Astrocyte (in vitro differentiated cells and primary cell): ENCODE measurements at regions not wholly inside any gene's neighbourhood (a gene's known extent, or its start where the extent isn't known, plus 50 kb on each side); places are given as distances from the start of the nearest gene placed in this dataset.

ENCODE experiments used
- DNase-seq: peaks from one replicate; pipeline ENCODE4 v3.0.0-alpha.2; 2010; ENCODE audit warnings: low read depth
- FAIRE-seq: peaks from 2 replicates; lab custom pipeline; 2011; peaks lifted over from hg19 to GRCh38; lab: Jason Lieb, UNC
- H2AFZ ChIP-seq: 2 replicates; pipeline ENCODE4 v1.6.0; 2012; ENCODE audit warnings: low read depth, low read length, inconsistent platforms
- H3K27ac ChIP-seq: 2 replicates; pipeline ENCODE4 v1.5.1; 2011; ENCODE audit warnings: low read depth, low read length, inconsistent platforms
- H3K27me3 ChIP-seq: 2 replicates; pipeline ENCODE4 v1.6.0; 2011; ENCODE audit warnings: low read length, inconsistent platforms; ENCODE audit not compliant: insufficient read depth
- H3K36me3 ChIP-seq: 2 replicates; pipeline ENCODE4 v1.5.1; 2011; ENCODE audit warnings: low read length, inconsistent platforms; ENCODE audit not compliant: insufficient read depth
- H3K4me1 ChIP-seq: 2 replicates; pipeline ENCODE4 v1.5.1; 2011; ENCODE audit warnings: low read length, inconsistent platforms; ENCODE audit not compliant: insufficient read depth
- H3K4me2 ChIP-seq: 2 replicates; pipeline ENCODE4 v1.6.0; 2012; ENCODE audit warnings: low read length, inconsistent platforms
- H3K4me3 ChIP-seq: 2 replicates; pipeline ENCODE4 v1.5.1; 2011; ENCODE audit warnings: low read depth, mild to moderate bottlenecking, low read length, inconsistent platforms; ENCODE audit not compliant: insufficient read depth
- H3K79me2 ChIP-seq: 2 replicates; pipeline ENCODE4 v1.6.0; 2012; ENCODE audit warnings: mild to moderate bottlenecking, low read length, inconsistent platforms; ENCODE audit not compliant: insufficient read depth
- H3K9ac ChIP-seq: 2 replicates; pipeline ENCODE4 v1.6.0; 2012; ENCODE audit warnings: mild to moderate bottlenecking, low read length, inconsistent platforms
- H3K9me3 ChIP-seq: 2 replicates; pipeline ENCODE4 v1.5.1; 2012; ENCODE audit warnings: low read depth, mild to moderate bottlenecking, low read length, inconsistent platforms; ENCODE audit not compliant: insufficient read depth
- H4K20me1 ChIP-seq: 2 replicates; pipeline ENCODE4 v1.6.0; 2012; ENCODE audit warnings: low read length, inconsistent platforms; ENCODE audit not compliant: insufficient read depth
- H3K27ac Mint-ChIP-seq: one replicate; pipeline ENCODE4 v1.8.0; 2021; ENCODE audit warnings: mild to moderate bottlenecking, mixed read lengths; ENCODE audit not compliant: unreplicated experiment
- H3K27me3 Mint-ChIP-seq: one replicate; pipeline ENCODE4 v1.8.0; 2021; ENCODE audit warnings: low read depth, mixed read lengths; ENCODE audit not compliant: unreplicated experiment
- H3K36me3 Mint-ChIP-seq: one replicate; pipeline ENCODE4 v1.8.0; 2021; ENCODE audit warnings: low read depth, mixed read lengths; ENCODE audit not compliant: unreplicated experiment
- H3K4me1 Mint-ChIP-seq: one replicate; pipeline ENCODE4 v1.8.0; 2021; ENCODE audit warnings: low read depth, mixed read lengths; ENCODE audit not compliant: unreplicated experiment
- H3K4me3 Mint-ChIP-seq: one replicate; pipeline ENCODE4 v1.8.0; 2021; ENCODE audit warnings: mild to moderate bottlenecking, moderate library complexity, mixed read lengths; ENCODE audit not compliant: unreplicated experiment
- H3K9me3 Mint-ChIP-seq: one replicate; pipeline ENCODE4 v1.8.0; 2021; ENCODE audit warnings: mild to moderate bottlenecking, mixed read lengths; ENCODE audit not compliant: unreplicated experiment
- CTCF ChIP-seq: IDR thresholded peaks from 2 replicates; pipeline ENCODE4 v1.5.1; 2011; ENCODE audit warnings: low read depth, mild to moderate bottlenecking, inconsistent platforms, low read length, moderate library complexity; ENCODE audit not compliant: insufficient read depth
- EZH2 ChIP-seq: IDR thresholded peaks from 2 replicates; pipeline ENCODE4 v1.6.1; 2012; ENCODE audit warnings: mild to moderate bottlenecking, low read length, inconsistent platforms; ENCODE audit not compliant: insufficient read depth

GRCh38 chr17:79280866-79281572, 206.4 kb downstream of the ENGASE start:
- DNase-seq (no peak), FAIRE-seq (no peak)
- no peaks in the 10 kb centered on the region for H3K27me3 ChIP-seq
- no peak overlapping the region for H3K4me2 ChIP-seq
- Mint-ChIP-seq H3K4me3 (no peak overlapping the region), H3K27ac (no peak overlapping the region), H3K27me3 (peaks cover 62% of the 10 kb centered on the region), H3K4me1 (peaks cover 3% of the 10 kb centered on the region), H3K36me3 (no peaks in the 10 kb centered on the region), H3K9me3 (no peaks in the 10 kb centered on the region)
- no peak overlapping the region for H2AFZ ChIP-seq
- no peak overlapping the region for H3K9ac ChIP-seq
- TF ChIP-seq CTCF (no peak), EZH2 (no peak)
- H3K4me3 ChIP-seq = no peak overlapping the region
- no peak overlapping the region for H3K27ac ChIP-seq
- no peaks in the 10 kb centered on the region for H3K4me1 ChIP-seq
- no peaks in the 10 kb centered on the region for H4K20me1 ChIP-seq
- no peaks in the 10 kb centered on the region for H3K36me3 ChIP-seq
- H3K9me3 ChIP-seq = no peaks in the 10 kb centered on the region
- H3K79me2 ChIP-seq = no peaks in the 10 kb centered on the region

- FAIRE-seq = no peak
- H3K27me3 Mint-ChIP-seq = peaks cover 59% of the 10 kb centered on the region
- no peak for DNase-seq
- no peaks in the 10 kb centered on the region for H3K9me3 Mint-ChIP-seq
- H3K4me1 Mint-ChIP-seq = peaks cover 3% of the 10 kb centered on the region
- Histone ChIP-seq H3K36me3 (no peaks in the 10 kb centered on the region), H3K9me3 (no peaks in the 10 kb centered on the region), H2AFZ (no peak overlapping the region), H3K4me1 (no peaks in the 10 kb centered on the region), H3K79me2 (no peaks in the 10 kb centered on the region), H4K20me1 (no peaks in the 10 kb centered on the region), H3K4me3 (no peak overlapping the region), H3K9ac (no peak overlapping the region), H3K27me3 (no peaks in the 10 kb centered on the region), H3K4me2 (no peak overlapping the region), H3K27ac (no peak overlapping the region)
- H3K36me3 Mint-ChIP-seq = peaks cover 2% of the 10 kb centered on the region
- TF ChIP-seq EZH2 (no peak), CTCF (no peak)
- no peak overlapping the region for H3K27ac Mint-ChIP-seq
- no peak overlapping the region for H3K4me3 Mint-ChIP-seq
Observed at GRCh38 chr17:79280010-79280409, 205.4 kb downstream of the ENGASE start.

GRCh38 chr17:79279320-79279719, 204.7 kb downstream of the ENGASE start:
- Histone ChIP-seq H3K27ac (no peak overlapping the region), H3K27me3 (no peaks in the 10 kb centered on the region), H3K4me1 (no peaks in the 10 kb centered on the region), H4K20me1 (no peaks in the 10 kb centered on the region), H3K9ac (no peak overlapping the region), H3K36me3 (no peaks in the 10 kb centered on the region), H3K9me3 (no peaks in the 10 kb centered on the region), H3K4me2 (no peak overlapping the region), H3K4me3 (no peak overlapping the region), H3K79me2 (no peaks in the 10 kb centered on the region), H2AFZ (no peak overlapping the region)
- no peaks in the 10 kb centered on the region for H3K9me3 Mint-ChIP-seq
- H3K27me3 Mint-ChIP-seq = peaks cover 57% of the 10 kb centered on the region
- H3K36me3 Mint-ChIP-seq = peaks cover 2% of the 10 kb centered on the region
- H3K4me3 Mint-ChIP-seq = no peak overlapping the region
- TF ChIP-seq CTCF = no peak
- no peak for TF ChIP-seq EZH2
- peaks cover 3% of the 10 kb centered on the region for H3K4me1 Mint-ChIP-seq
- FAIRE-seq = no peak
- H3K27ac Mint-ChIP-seq = no peak overlapping the region
- no peak for DNase-seq
